ENCODE measurements at regions not wholly inside any gene's neighbourhood (a gene's known extent, or its start where the extent isn't known, plus 50 kb on each side); places are given as distances from the start of the nearest gene placed in this dataset.
"Not testable (repeated sequence)": the region's sequence is repeated elsewhere in the genome, so short reads cannot be mapped to it uniquely, and the experiment has no call there.

DNA sequence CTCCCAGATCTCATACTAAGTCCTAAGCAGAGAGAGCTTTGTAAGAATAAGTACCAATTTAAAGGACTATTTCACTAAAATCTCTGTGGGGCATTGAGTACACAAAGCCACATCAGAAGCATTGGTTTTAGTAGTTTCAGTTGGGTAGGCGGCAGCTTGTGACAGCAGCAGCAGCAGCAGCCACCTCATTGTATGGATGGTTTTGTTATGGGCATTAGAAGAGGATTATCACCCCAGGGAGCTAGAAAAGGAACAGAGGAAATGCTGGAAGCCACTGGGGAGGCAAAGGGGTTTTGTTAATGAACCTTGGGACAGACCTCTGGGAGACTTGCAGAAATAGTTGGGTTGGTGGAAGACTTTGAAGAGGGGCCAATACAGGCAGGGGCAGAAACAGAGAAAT is 93.9 kb upstream of the FRMPD3 start:
- no peaks in the 10 kb centered on the region for H3K9me3 ChIP-seq (replicated peaks in 1 of 3)
- WGBS, 4 donors: 46 to 63% (median 55%) methylated on average over 1 of the region's 1 CpG
- no peak for DNase-seq
- H3K4me3 ChIP-seq: no peak overlapping the region
- peaks cover 13% of the 10 kb centered on the region for H3K27me3 ChIP-seq
- intact Hi-C loops (cut with DNase I): no loop called here
- no peak overlapping the region for H3K27ac ChIP-seq
- TF ChIP-seq, protein P1, sequence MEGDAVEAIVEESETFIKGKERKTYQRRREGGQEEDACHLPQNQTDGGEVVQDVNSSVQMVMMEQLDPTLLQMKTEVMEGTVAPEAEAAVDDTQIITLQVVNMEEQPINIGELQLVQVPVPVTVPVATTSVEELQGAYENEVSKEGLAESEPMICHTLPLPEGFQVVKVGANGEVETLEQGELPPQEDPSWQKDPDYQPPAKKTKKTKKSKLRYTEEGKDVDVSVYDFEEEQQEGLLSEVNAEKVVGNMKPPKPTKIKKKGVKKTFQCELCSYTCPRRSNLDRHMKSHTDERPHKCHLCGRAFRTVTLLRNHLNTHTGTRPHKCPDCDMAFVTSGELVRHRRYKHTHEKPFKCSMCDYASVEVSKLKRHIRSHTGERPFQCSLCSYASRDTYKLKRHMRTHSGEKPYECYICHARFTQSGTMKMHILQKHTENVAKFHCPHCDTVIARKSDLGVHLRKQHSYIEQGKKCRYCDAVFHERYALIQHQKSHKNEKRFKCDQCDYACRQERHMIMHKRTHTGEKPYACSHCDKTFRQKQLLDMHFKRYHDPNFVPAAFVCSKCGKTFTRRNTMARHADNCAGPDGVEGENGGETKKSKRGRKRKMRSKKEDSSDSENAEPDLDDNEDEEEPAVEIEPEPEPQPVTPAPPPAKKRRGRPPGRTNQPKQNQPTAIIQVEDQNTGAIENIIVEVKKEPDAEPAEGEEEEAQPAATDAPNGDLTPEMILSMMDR (IDR thresholded peaks at IDR 0.05): no peak
- TF ChIP-seq POLR2A (IDR thresholded peaks at IDR 0.05): no peak
- H3K36me3 ChIP-seq (replicated peaks in 1 of 2): no peaks in the 10 kb centered on the region
- no peaks in the 10 kb centered on the region for H3K4me1 ChIP-seq (replicated peaks in 1 of 2)

DNA sequence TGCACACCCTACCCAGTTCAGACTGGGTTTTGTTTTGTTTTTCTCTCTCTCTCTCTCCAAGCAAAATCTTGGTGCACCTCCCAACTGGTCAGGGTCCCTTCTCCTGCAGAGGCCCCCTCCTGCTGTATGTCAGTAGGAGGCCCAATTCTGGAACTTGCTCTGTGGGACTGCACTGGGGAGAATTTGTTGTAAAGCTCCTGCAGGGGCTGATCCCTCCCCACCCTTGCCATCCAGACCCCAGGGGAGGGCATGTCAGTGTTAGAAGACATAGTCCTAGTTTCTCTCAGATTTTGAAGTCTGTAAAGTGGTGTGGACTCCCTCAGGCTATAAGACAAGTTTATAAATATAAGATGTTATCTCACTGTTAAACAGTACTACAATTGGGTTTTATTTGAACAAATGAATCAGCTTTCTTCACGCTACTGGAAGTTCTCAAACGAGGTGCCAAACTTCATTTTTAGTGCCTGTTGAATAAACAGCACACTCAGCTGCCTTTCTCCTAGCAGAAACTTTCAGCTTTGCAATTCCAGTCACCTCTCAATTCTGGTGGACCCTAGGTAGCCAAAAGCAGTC is 88.6 kb upstream of the FRMPD3 start:
- no peaks in the 10 kb centered on the region for H3K9me3 ChIP-seq (replicated peaks in 1 of 3)
- 32 to 49% (median 43%) methylated on average over 2 of the region's 2 CpGs for WGBS, 4 donors

DNA sequence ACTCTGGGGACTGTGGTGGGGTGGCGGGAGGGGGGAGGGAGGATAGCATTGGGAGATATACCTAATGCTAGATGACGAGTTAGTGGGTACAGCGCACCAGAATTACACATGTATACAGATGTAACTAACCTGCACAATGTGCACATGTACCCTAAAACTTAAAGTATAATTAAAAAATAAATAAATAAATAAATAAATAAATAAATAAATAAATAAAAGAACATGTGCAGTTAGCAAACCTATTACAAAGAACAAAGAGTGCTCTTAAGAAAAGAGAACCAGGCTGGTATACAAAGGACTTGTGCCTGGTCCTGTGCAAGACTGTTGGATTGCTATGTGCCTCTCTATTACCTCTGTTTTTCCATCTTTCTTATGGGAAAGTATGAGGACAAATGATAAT is 79.3 kb upstream of the FRMPD3 start:
- 74 to 92% (median 83%) methylated on average over 3 of the region's 3 CpGs for WGBS, 4 donors
- H3K4me1 ChIP-seq (replicated peaks in 1 of 2): not testable (repeated sequence)

More for the DNA sequence above, 88.6 kb upstream of the FRMPD3 start:
- TF ChIP-seq POLR2A (IDR thresholded peaks at IDR 0.05): no peak
- TF ChIP-seq, protein P1 (IDR thresholded peaks at IDR 0.05): no peak
- Histone ChIP-seq H3K27me3 (peaks cover 24% of the 10 kb centered on the region), H3K36me3 (replicated peaks in 1 of 2) (no peaks in the 10 kb centered on the region), H3K4me1 (replicated peaks in 1 of 2) (no peaks in the 10 kb centered on the region), H3K27ac (no peak overlapping the region), H3K4me3 (no peak overlapping the region)
- no peak for DNase-seq
- intact Hi-C loops (cut with DNase I): no loop called here

DNA sequence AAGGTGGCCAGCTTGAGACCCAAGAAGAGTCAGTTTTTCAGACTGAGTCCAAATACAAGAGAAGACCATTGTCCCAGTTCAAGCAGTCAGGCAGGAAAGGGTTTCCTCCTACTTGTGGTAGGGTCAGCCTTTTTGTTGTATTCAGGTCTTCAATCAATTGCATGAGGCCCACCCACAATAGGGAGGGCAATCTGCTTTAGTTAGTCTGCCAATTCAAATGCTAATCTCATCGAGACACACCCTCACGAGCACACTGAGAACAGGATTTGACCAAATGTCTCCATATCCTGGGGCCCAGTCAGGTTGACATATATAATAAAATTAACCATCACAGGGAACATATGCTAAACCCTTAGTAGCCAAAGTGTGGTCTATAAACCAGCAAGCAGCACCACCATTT is 75.3 kb upstream of the FRMPD3 start:
- Histone ChIP-seq H3K36me3 (replicated peaks in 1 of 2) (no peaks in the 10 kb centered on the region), H3K4me3 (no peak overlapping the region), H3K27me3 (no peaks in the 10 kb centered on the region), H3K27ac (no peak overlapping the region), H3K4me1 (replicated peaks in 1 of 2) (no peaks in the 10 kb centered on the region), H3K9me3 (replicated peaks in 1 of 3) (no peaks in the 10 kb centered on the region)
- WGBS, 4 donors: 75 to 80% (median 76%) methylated on average over 1 to 2 of the region's 2 CpGs
- no peak for DNase-seq
- intact Hi-C loops (cut with DNase I): no loop called here
- no peak for TF ChIP-seq POLR2A (IDR thresholded peaks at IDR 0.05)
- TF ChIP-seq, protein P1 (IDR thresholded peaks at IDR 0.05): no peak

More for the DNA sequence above, 79.3 kb upstream of the FRMPD3 start:
- H3K9me3 ChIP-seq (replicated peaks in 1 of 3); H3K36me3 ChIP-seq (replicated peaks in 1 of 2); H3K4me3 ChIP-seq; H3K27ac ChIP-seq; H3K27me3 ChIP-seq; intact Hi-C loops (cut with DNase I); DNase-seq: not testable (repeated sequence)

DNA sequence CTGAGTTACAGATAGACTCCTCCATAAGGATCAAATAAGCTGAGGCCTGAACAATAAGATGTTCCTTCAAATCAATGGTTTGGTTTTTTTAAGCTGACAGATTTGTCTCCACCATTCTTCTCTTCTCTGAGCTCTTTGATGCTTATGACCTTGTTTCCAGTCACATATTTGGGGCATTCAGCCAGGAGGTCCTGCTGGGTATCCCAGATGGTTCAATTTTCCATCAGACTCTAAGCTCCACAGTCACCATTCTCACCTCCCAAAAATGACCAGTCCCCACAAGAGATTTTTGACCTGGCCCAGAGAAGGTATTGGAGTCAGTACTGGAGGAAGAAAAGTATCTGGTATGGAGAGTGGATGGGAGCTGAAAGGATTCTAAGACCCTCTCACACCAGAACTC is 74.6 kb upstream of the FRMPD3 start:
- Histone ChIP-seq H3K27ac (no peak overlapping the region), H3K36me3 (replicated peaks in 1 of 2) (no peaks in the 10 kb centered on the region), H3K27me3 (no peaks in the 10 kb centered on the region), H3K4me1 (replicated peaks in 1 of 2) (no peaks in the 10 kb centered on the region), H3K4me3 (no peak overlapping the region), H3K9me3 (replicated peaks in 1 of 3) (no peaks in the 10 kb centered on the region)
- no peak for DNase-seq
- intact Hi-C loops (cut with DNase I): no loop called here
- no peak for TF ChIP-seq POLR2A (IDR thresholded peaks at IDR 0.05)
- TF ChIP-seq, protein P1 (IDR thresholded peaks at IDR 0.05): no peak

DNA sequence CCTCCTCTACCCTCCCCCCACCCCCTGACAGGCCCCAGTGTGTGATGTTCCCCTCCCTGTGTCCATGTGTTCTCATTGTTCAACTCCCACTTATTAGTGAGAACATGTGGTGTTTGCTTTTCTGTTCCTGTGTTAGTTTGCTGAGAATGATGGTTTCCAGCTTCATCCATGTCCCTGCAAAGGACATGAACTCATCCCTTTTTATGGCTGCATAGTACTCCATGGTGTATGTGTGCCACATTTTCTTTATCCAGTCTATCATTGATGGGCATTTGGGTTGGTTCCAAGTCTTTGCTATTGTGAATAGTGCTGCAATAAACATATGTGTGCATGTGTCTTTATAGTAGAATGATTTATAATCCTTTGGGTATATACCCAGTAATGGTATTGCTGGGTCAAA is 73.3 kb upstream of the FRMPD3 start:
- DNase-seq; H3K27ac ChIP-seq; H3K36me3 ChIP-seq (replicated peaks in 1 of 2); H3K27me3 ChIP-seq; H3K9me3 ChIP-seq (replicated peaks in 1 of 3); intact Hi-C loops (cut with DNase I); H3K4me3 ChIP-seq; H3K4me1 ChIP-seq (replicated peaks in 1 of 2): not testable (repeated sequence)

All from adrenal gland (tissue), 9 donors.